ENCODE measurements at regions not wholly inside any gene's neighbourhood (a gene's known extent, or its start where the extent isn't known, plus 50 kb on each side); places are given as distances from the start of the nearest gene placed in this dataset.

GRCh38 chr15:96435022-96435421 lies 104.5 kb downstream of the NR2F2 start:
- no peak for TF ChIP-seq CTCF (IDR thresholded peaks at IDR 0.05)

- no peak for TF ChIP-seq CTCF (IDR thresholded peaks at IDR 0.05)
Measured at GRCh38 chr15:96435841-96436240, 105.3 kb downstream of the NR2F2 start.

DNA sequence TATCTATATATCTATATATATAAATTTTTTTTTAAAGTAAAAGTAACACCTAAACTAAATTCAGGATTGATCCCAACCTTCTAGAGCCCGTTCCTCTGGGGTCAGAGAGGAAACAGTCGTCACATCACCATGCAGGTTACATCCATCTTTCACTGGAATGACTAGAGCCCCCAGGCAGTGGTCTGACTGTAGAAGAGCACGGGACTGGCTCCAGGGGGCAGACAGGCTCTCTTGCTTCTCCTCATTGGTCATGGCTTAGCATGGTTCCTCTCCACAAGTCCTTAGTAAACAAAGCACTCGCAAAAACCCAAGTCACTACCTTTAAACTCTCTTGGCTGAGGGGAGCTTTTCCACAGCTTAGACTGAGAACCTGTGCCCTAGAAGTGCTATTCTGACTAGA lies 110.5 kb downstream of the NR2F2 start:
- no peak for TF ChIP-seq CTCF (IDR thresholded peaks at IDR 0.05)

DNA sequence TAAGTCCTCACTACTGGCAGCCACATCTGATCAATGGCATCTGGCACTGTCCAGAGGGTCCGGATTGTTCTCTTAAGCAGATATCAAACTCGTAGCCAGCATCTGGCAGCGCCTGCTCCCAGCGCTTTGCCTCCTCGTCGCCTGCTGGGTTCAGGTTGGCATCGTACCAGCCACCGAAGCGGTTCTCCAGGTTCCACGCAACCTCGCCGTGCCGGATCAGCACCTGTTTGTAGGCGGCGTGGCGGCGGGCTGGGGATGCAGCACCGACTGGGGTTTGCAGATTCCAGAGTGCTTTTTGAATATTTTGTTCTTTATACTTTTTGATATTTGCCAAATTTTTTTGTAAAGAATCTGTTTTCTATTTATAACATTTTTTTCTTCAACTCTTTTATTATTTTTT lies 111.6 kb downstream of the NR2F2 start:
- TF ChIP-seq CTCF (IDR thresholded peaks at IDR 0.05), result no peak

DNA sequence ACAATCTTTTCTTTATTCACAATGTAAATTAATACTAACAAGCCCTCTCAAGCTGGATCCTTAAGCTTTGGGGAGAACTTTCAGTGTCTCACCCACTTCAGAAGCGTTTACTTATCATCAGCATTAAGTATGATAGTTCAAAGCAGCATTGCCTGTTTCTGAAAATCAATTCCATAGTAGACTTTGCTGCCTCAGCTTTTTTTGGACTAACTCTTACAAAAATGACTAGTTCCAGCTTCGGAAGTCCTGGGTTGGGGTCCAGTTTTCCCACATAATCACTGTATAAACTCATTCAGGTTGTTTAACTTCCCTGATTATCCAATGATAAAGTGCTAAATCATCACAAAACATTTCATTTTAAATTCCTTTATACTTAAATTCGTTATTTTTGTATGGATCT lies 114.4 kb downstream of the NR2F2 start:
- TF ChIP-seq CTCF (IDR thresholded peaks at IDR 0.05), result no peak

DNA sequence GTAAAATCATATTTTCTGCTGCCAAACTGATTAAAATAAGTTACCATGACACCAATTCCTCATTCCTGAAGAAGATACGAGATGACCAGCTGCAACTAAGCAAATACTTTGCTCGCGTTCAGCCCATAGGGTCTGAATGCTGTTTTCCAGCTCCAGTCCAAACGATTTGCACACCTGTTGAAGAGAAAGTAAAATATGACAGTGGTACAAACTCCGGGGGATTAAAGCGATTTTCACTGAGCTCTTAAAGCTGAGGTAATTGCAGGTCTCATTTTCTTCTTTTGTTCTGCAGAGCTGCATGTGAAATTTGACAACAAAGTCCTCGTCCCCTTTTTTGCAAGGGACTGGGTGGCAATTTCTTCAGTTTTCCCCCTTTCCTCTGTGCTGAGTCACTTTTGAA lies 118.4 kb downstream of the NR2F2 start:
- TF ChIP-seq CTCF (IDR thresholded peaks at IDR 0.05), result no peak

DNA sequence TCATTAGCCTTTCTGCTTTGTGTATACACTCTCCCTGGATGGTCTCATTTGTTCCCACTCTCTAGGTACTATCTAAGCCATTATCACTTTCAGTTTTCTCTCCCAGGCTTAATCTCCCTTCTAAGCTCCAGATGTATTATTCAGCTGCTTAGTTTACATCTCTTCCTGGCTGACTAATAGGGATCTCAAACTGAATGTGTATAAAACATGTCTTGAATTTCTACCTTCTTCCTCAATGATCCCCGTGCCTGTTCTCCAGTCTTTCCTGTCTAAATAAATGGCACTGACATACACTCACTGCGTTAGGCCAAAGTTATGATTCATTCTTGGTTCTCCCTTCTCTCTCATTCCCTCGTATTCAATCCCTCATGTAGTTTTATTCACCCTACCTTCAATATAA lies 127.3 kb downstream of the NR2F2 start:
- no peak for TF ChIP-seq CTCF (IDR thresholded peaks at IDR 0.05)

DNA sequence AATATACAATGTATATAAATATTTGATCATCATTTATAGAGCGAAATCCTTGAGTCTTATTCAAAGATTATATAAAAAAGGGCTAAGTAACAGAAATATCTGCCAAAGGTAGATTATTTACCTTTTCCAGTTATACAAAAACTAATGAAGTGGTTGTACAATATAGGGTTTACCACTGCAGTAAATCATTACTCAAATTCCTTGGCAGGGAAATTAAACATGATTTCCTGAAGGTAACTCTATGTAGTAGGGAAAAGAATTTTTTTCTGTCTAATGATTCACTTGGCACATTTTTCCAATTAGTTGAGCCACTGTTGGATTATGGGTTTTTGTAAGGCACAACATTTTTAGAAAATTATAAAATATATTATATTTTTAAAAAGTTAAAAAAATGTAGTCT lies 129.6 kb downstream of the NR2F2 start:
- TF ChIP-seq CTCF (IDR thresholded peaks at IDR 0.05), result no peak

Data from LNCAP (cell line).